ENCODE measurements at regions not wholly inside any gene's neighbourhood (a gene's known extent, or its start where the extent isn't known, plus 50 kb on each side); places are given as distances from the start of the nearest gene placed in this dataset.

GRCh38 chr7:131249003-131249402, 78.7 kb upstream of the MKLN1 start:
- TF ChIP-seq CTCF (IDR thresholded peaks at IDR 0.05) (no peak), POLR2AphosphoS5 (IDR thresholded peaks at IDR 0.05) (peak; percentile 66 to 80), EP300 (IDR thresholded peaks at IDR 0.05) (peak in 2 of 4 donors; percentile 58 to 83), POLR2A (IDR thresholded peaks at IDR 0.05) (no peak)

All from upper lobe of left lung (tissue), 4 donors.